ENCODE measurements at regions not wholly inside any gene's neighbourhood (a gene's known extent, or its start where the extent isn't known, plus 50 kb on each side); places are given as distances from the start of the nearest gene placed in this dataset.

GRCh38 chr2:191758518-191759507, 80.9 kb downstream of the NABP1 start:
- peak; percentile 55 for DNase-seq (ENCODE audit: low read depth, low spot score)
- BruUV-seq (replicated peaks), result no TSS peak
- WGBS (ENCODE audit: insufficient coverage, insufficient replicate concordance, low lambda C conversion rate, missing lambda C conversion rate), result 37% methylated on average over 13 of the region's 13 CpGs
- H3K4me3 ChIP-seq, result no peak overlapping the region
- H3K27ac ChIP-seq (ENCODE audit: control insufficient read depth, insufficient read depth), result no peak overlapping the region
- H3K4me2 ChIP-seq (ENCODE audit: control insufficient read depth, insufficient read depth), result peak overlapping the region; percentile 17
- POLR2A ChIA-PET, result interaction anchor here (2.1 kb wide), 1 partner anchor 10 kb away, joined by 9 read pairs; no protein-coding TSS in a partner anchor
- in situ Hi-C loops (cut with MboI) (no loop called here), intact Hi-C loops (cut with micrococcal nuclease; ENCODE audit: unreplicated experiment) (loop anchor here (2.0 to 5.0 kb wide), 4 partner anchors 33 to 404 kb away; no protein-coding TSS in a partner anchor)
- peak; percentile 82 for FAIRE-seq
- peak; percentile 100 for ATAC-seq
- peak overlapping the region; percentile 13 for H2AFZ ChIP-seq (ENCODE audit: control insufficient read depth, low read depth, low read length)
- no peak overlapping the region for H3K9ac ChIP-seq (ENCODE audit: control insufficient read depth, insufficient read depth, low read length)
- TF ChIP-seq, protein P1, sequence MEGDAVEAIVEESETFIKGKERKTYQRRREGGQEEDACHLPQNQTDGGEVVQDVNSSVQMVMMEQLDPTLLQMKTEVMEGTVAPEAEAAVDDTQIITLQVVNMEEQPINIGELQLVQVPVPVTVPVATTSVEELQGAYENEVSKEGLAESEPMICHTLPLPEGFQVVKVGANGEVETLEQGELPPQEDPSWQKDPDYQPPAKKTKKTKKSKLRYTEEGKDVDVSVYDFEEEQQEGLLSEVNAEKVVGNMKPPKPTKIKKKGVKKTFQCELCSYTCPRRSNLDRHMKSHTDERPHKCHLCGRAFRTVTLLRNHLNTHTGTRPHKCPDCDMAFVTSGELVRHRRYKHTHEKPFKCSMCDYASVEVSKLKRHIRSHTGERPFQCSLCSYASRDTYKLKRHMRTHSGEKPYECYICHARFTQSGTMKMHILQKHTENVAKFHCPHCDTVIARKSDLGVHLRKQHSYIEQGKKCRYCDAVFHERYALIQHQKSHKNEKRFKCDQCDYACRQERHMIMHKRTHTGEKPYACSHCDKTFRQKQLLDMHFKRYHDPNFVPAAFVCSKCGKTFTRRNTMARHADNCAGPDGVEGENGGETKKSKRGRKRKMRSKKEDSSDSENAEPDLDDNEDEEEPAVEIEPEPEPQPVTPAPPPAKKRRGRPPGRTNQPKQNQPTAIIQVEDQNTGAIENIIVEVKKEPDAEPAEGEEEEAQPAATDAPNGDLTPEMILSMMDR (IDR thresholded peaks at IDR 0.05 in 2 of 3, conservative IDR thresholded peaks at IDR 0.05 in 1 of 3; ENCODE audit: control insufficient read depth in 2 of 3, extremely low read depth in 1 of 3, insufficient read depth in 1 of 3, low read depth in 3 of 3, low read length in 3 of 3), result peak; percentile 77 to 88 (median 83)
- TF ChIP-seq MTA2 (IDR thresholded peaks at IDR 0.05; ENCODE audit: low read depth) (peak; percentile 17; the same call in 1 of the 2 replicates), IKZF2 (IDR thresholded peaks at IDR 0.05) (no peak), RAD21 (IDR thresholded peaks at IDR 0.05; ENCODE audit: insufficient read depth, low read depth, low read length) (peak; percentile 54; the same call in 1 of the 2 replicates), SMC3 (IDR thresholded peaks at IDR 0.05; ENCODE audit: borderline replicate concordance, low read length) (peak; percentile 55; the same call in 1 of the 2 replicates), ZBTB4 (CRISPR knock-in tag; IDR thresholded peaks at IDR 0.05) (no peak), YY1 (IDR thresholded peaks at IDR 0.05; ENCODE audit: low read depth, low read length) (0 out of 2 replicates have a peak, but pooled peaks have one; percentile 28), POU2F2 (IDR thresholded peaks at IDR 0.05; ENCODE audit: borderline replicate concordance, low read depth, low read length) (0 out of 3 replicates have a peak, but pooled peaks have one; percentile 15), SPI1 (IDR thresholded peaks at IDR 0.05; ENCODE audit: borderline replicate concordance, insufficient read depth, low read depth, low read length) (peak; percentile 92), NRF1 (conservative IDR thresholded peaks at IDR 0.05; ENCODE audit: low read depth, low read length) (no peak), IRF4 (IDR thresholded peaks at IDR 0.05; ENCODE audit: low read depth, low read length) (0 out of 2 replicates have a peak, but pooled peaks have one; percentile 69), RB1 (IDR thresholded peaks at IDR 0.05; ENCODE audit: borderline replicate concordance) (0 out of 2 replicates have a peak, but pooled peaks have one; percentile 21)
- H3K79me2 ChIP-seq (ENCODE audit: control insufficient read depth, insufficient read depth, low read length), result no peaks in the 10 kb centered on the region
- H3K36me3 ChIP-seq (ENCODE audit: control insufficient read depth in 2 of 2, insufficient read depth in 2 of 2, low read length in 1 of 2), result no peaks in the 10 kb centered on the region
- RAD21 ChIA-PET (ENCODE audit: unreplicated experiment), result interaction anchor here (0.7 to 2.2 kb wide), 12 partner anchors 19 to 404 kb away, joined by 3 to 15 read pairs (median 4); no protein-coding TSS in a partner anchor
- 0 out of 2 replicates have a peak, but pooled peaks cover 2% of the 10 kb centered on the region for H3K4me1 ChIP-seq (ENCODE audit: control insufficient read depth, insufficient read depth, low read length)
- H3K9me3 ChIP-seq (replicated peaks; ENCODE audit: control insufficient read depth, insufficient read depth, low read length), result no peaks in the 10 kb centered on the region
- H4K20me1 ChIP-seq (ENCODE audit: control insufficient read depth, insufficient read depth), result no peaks in the 10 kb centered on the region
- no peaks in the 10 kb centered on the region for H3K27me3 ChIP-seq (replicated peaks in 1 of 2; ENCODE audit: control insufficient read depth in 2 of 2, insufficient read depth in 2 of 2, low read length in 1 of 2)
- SMC1A ChIA-PET (ENCODE audit: uncharacterized antibody, unreplicated experiment), result interaction anchor here (0.6 to 3.1 kb wide), 23 partner anchors 9 to 593 kb away, joined by 3 to 20 read pairs (median 4); no protein-coding TSS in a partner anchor
- CTCF ChIA-PET, result interaction anchor here (0.6 to 4.2 kb wide), 40 partner anchors 10 to 404 kb away, joined by 3 to 41 read pairs (median 5); no protein-coding TSS in a partner anchor
